ENCODE measurements at regions not wholly inside any gene's neighbourhood (a gene's known extent, or its start where the extent isn't known, plus 50 kb on each side); places are given as distances from the start of the nearest gene placed in this dataset.

GRCh38 chr1:96038636-96039035 lies 682.9 kb upstream of the PTBP2 start:
- no peak overlapping the region for H3K27ac ChIP-seq (ENCODE audit: extremely low read depth, low read depth, low read length)
- TF ChIP-seq ZNF544 (tag by site-specific recombination; IDR thresholded peaks at IDR 0.05) (no peak), ZNF324 (tag by site-specific recombination; IDR thresholded peaks at IDR 0.05) (no peak), ZNF155 (tag by site-specific recombination; IDR thresholded peaks at IDR 0.05) (no peak), KLF16 (tag by site-specific recombination; IDR thresholded peaks at IDR 0.05) (no peak), ZNF560 (tag by site-specific recombination; IDR thresholded peaks at IDR 0.05; ENCODE audit: borderline replicate concordance) (no peak), ZFP69B (tag by site-specific recombination; IDR thresholded peaks at IDR 0.05) (no peak)
- H3K4me3 ChIP-seq (ENCODE audit: low read depth, low read length) = no peak overlapping the region
- H3K4me1 ChIP-seq (ENCODE audit: control insufficient read depth, insufficient read depth, low read length) = no peaks in the 10 kb centered on the region
- H3K9me3 ChIP-seq (ENCODE audit: control insufficient read depth, insufficient read depth, low read depth, low read length) = no peaks in the 10 kb centered on the region
- CTCF ChIA-PET = no interaction called here
- POLR2A ChIA-PET = no interaction called here
- H3K36me3 ChIP-seq (ENCODE audit: control insufficient read depth in 2 of 2, insufficient read depth in 1 of 2, low read length in 2 of 2) = no peaks in the 10 kb centered on the region

- Histone ChIP-seq H3K4me1 (ENCODE audit: control insufficient read depth, insufficient read depth, low read length) (no peaks in the 10 kb centered on the region), H3K36me3 (ENCODE audit: control insufficient read depth in 2 of 2, insufficient read depth in 1 of 2, low read length in 2 of 2) (no peaks in the 10 kb centered on the region), H3K9me3 (ENCODE audit: control insufficient read depth, insufficient read depth, low read depth, low read length) (no peaks in the 10 kb centered on the region), H3K4me3 (ENCODE audit: low read depth, low read length) (no peak overlapping the region), H3K27ac (ENCODE audit: extremely low read depth, low read depth, low read length) (no peak overlapping the region)
- TF ChIP-seq BCL6B (tag by site-specific recombination; IDR thresholded peaks at IDR 0.05) = no peak
- no peak for TF ChIP-seq ZNF76 (tag by site-specific recombination; IDR thresholded peaks at IDR 0.05; ENCODE audit: borderline replicate concordance, low read depth)
- no peak for TF ChIP-seq ZNF768 (tag by site-specific recombination; IDR thresholded peaks at IDR 0.05)
- TF ChIP-seq ZNF146 (tag by site-specific recombination; IDR thresholded peaks at IDR 0.05) = no peak
- TF ChIP-seq PRDM6 (tag by site-specific recombination; IDR thresholded peaks at IDR 0.05) = no peak
- no peak for TF ChIP-seq ZNF184 (tag by site-specific recombination; IDR thresholded peaks at IDR 0.05)
- TF ChIP-seq ZNF514 (tag by site-specific recombination; IDR thresholded peaks at IDR 0.05) = no peak
- no peak for TF ChIP-seq ZNF140 (tag by site-specific recombination; IDR thresholded peaks at IDR 0.05)
- no peak for TF ChIP-seq ZBTB48 (tag by site-specific recombination; IDR thresholded peaks at IDR 0.05)
- no peak for TF ChIP-seq ZNF501 (tag by site-specific recombination; IDR thresholded peaks at IDR 0.05)
- TF ChIP-seq GLI2 (tag by site-specific recombination; IDR thresholded peaks at IDR 0.05; ENCODE audit: borderline replicate concordance, low read depth) = no peak
- TF ChIP-seq ZNF692 (tag by site-specific recombination; IDR thresholded peaks at IDR 0.05) = no peak
- no peak for TF ChIP-seq KLF17 (tag by site-specific recombination; IDR thresholded peaks at IDR 0.05)
- TF ChIP-seq SP3 (tag by site-specific recombination; IDR thresholded peaks at IDR 0.05) = no peak
- TF ChIP-seq GFI1B (tag by site-specific recombination; IDR thresholded peaks at IDR 0.05) = no peak
- no peak for TF ChIP-seq ZNF513 (tag by site-specific recombination; IDR thresholded peaks at IDR 0.05)
- TF ChIP-seq ZBTB21 (tag by site-specific recombination; IDR thresholded peaks at IDR 0.05) = no peak
- CTCF ChIA-PET = no interaction called here
- POLR2A ChIA-PET = no interaction called here
Measured at GRCh38 chr1:96039910-96040309, 681.7 kb upstream of the PTBP2 start.

Data from HEK293 (cell line).